GM10266 (cell line): ENCODE measurements at regions not wholly inside any gene's neighbourhood (a gene's known extent, or its start where the extent isn't known, plus 50 kb on each side); places are given as distances from the start of the nearest gene placed in this dataset.

ENCODE experiments used
- DNase-seq: peaks from one replicate; pipeline ENCODE4 v3.0.0; 2012; ENCODE audit errors: extremely low spot score
- CTCF ChIP-seq: IDR thresholded peaks from 2 replicates; pipeline ENCODE4 v1.5.1; 2012; ENCODE audit warnings: mild to moderate bottlenecking, low read depth; ENCODE audit not compliant: control insufficient read depth, insufficient read depth; ENCODE audit errors: missing control alignments

GRCh38 chr18:59767732-59768131, 70.5 kb upstream of the CCBE1 start:
- no peak for DNase-seq

GRCh38 chr18:59765343-59765742, 68.1 kb upstream of the CCBE1 start:
- TF ChIP-seq CTCF = no peak
- no peak for DNase-seq

More at GRCh38 chr18:59767732-59768131, 70.5 kb upstream of the CCBE1 start:
- TF ChIP-seq CTCF = no peak

GRCh38 chr18:59764281-59764680, 67.1 kb upstream of the CCBE1 start:
- no peak for DNase-seq
- TF ChIP-seq CTCF = no peak

DNA sequence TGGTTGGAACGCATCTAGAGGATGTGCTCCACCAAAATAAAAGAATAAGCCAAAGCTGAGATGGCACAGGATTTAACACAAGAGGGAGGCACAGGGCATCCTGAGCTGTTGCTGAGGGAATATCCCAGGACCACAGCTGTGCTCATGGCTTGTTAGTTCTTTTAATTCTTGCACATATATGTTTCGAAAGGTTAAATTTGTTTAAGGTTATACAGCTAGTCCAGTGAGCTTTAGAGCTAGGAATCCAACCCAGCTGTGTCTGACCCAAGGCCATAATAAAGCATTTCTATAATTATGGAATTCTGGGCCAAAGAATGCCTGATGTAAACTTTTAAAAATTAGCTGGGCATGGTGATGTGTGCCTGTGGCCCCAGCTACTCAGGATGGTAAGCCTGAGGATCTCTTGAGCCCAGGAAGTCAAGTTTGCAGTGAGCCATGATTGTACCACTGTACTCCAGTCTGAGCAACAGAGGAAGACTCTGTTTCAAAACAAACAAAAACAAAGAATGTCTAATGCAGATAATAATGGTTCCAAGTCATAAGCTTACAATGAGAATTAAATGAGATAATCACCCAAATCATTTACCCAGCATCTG, 66.4 kb upstream of the CCBE1 start:
- TF ChIP-seq CTCF = no peak
- DNase-seq = no peak

GRCh38 chr18:59760619-59761600, 63.7 kb upstream of the CCBE1 start:
- no peak for DNase-seq
- no peak for TF ChIP-seq CTCF

DNA sequence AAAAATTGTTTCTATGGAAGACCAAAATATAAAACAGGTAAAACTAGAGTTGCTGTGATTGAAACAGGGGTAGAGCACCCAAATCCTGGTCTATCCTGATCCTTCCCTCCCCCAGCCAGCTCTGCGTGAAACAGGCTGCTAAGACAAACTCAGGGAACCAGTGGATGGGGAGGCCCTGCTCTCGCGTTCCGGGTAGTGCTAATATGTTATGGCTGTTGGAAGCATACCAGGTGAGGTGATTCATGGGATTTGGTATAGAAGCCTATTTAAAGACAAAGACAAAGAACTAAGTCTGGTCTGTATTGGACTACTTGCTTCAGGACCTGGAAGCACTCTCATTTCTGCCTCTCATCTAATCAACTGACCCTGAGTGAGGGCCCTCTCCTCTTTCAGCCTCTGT, 63.0 kb upstream of the CCBE1 start:
- no peak for TF ChIP-seq CTCF
- no peak for DNase-seq

- DNase-seq = no peak
- no peak for TF ChIP-seq CTCF
Measured at GRCh38 chr18:59758837-59759236, 61.6 kb upstream of the CCBE1 start.
